A673 (cell line): ENCODE measurements at regions not wholly inside any gene's neighbourhood (a gene's known extent, or its start where the extent isn't known, plus 50 kb on each side); places are given as distances from the start of the nearest gene placed in this dataset.

Experiments
- BruUV-seq: library from RNA; stranded (reverse); fragments of 400-500 nt; replicated peaks from 2 replicates; lab custom pipeline; 2021; lab: Mats Ljungman, UMichigan
- CTCF ChIA-PET: fragments of 300-600 bp; sonication (Branson Sonifier 250); formaldehyde crosslinking; loops from one replicate; lab custom pipeline; 2022; ENCODE audit warnings: antibody characterized with exemption; lab: Charles Lee
- POLR2A ChIA-PET: fragments of 300-600 bp; sonication (Branson Sonifier 250); formaldehyde crosslinking; loops from one replicate; lab custom pipeline; 2022; ENCODE audit warnings: antibody characterized with exemption; ENCODE audit not compliant: low non-redundant PET; lab: Charles Lee
- DNase-seq: peaks from one replicate; pipeline ENCODE4 v3.0.0-alpha.2; 2015; ENCODE audit warnings: low spot score
- H3K27ac ChIP-seq: fragments of 200-600 bp; sonication (generic); 2 replicates; pipeline ENCODE4 v1.5.1; 2016; ENCODE audit warnings: mixed run types, low read depth, mild to moderate bottlenecking, mixed read lengths, antibody characterized with exemption, low read length; ENCODE audit not compliant: poor library complexity, severe bottlenecking
- H3K27me3 ChIP-seq: fragments of 200-600 bp; sonication (generic); replicated peaks from 2 replicates; pipeline ENCODE4 v1.6.1; 2017; ENCODE audit warnings: mixed run types, low read depth, mild to moderate bottlenecking, mixed read lengths, antibody characterized with exemption, low read length; ENCODE audit not compliant: insufficient read depth, poor library complexity
- H3K36me3 ChIP-seq: fragments of 200-600 bp; sonication (generic); 2 replicates; pipeline ENCODE4 v1.6.1; 2016; ENCODE audit warnings: mixed run types, mild to moderate bottlenecking, mixed read lengths, antibody characterized with exemption, low read length; ENCODE audit not compliant: insufficient read depth, poor library complexity, severe bottlenecking
- H3K4me1 ChIP-seq: fragments of 200-600 bp; sonication (generic); 2 replicates; pipeline ENCODE4 v1.6.1; 2017; ENCODE audit warnings: mixed run types, mild to moderate bottlenecking, mixed read lengths, antibody characterized with exemption, low read length; ENCODE audit not compliant: insufficient read depth, poor library complexity, severe bottlenecking
- H3K4me3 ChIP-seq: fragments of 200-600 bp; sonication (generic); 2 replicates; pipeline ENCODE4 v1.5.1; 2016; ENCODE audit warnings: low read depth, mixed run types, mild to moderate bottlenecking, mixed read lengths, low read length; ENCODE audit not compliant: poor library complexity, severe bottlenecking
- H3K9me3 ChIP-seq: fragments of 200-600 bp; sonication (generic); 2 replicates; pipeline ENCODE4 v1.6.1; 2016; ENCODE audit warnings: mixed run types, low read depth, mild to moderate bottlenecking, mixed read lengths, antibody characterized with exemption, low read length; ENCODE audit not compliant: poor library complexity, severe bottlenecking
- EZH2 ChIP-seq: fragments of 200-600 bp; sonication (generic); IDR thresholded peaks from 2 replicates; pipeline ENCODE4 v1.6.1; 2017; ENCODE audit warnings: borderline replicate concordance, low read depth, mild to moderate bottlenecking, mixed read lengths, antibody characterized with exemption, low read length; ENCODE audit not compliant: poor library complexity, severe bottlenecking
- intact Hi-C: fragments of 100-400 bp; cut with micrococcal nuclease; formaldehyde crosslinking; loops from one replicate; pipeline ENCODE4 v1.10.0; 2022; ENCODE audit not compliant: unreplicated experiment
- TF ChIP-seq, protein P1 (sequence below): fragments of 300-800, 200-600 bp; sonication (generic); conservative IDR thresholded peaks from 2 replicates; pipeline ENCODE4 v1.5.1; 2017; ENCODE audit warnings: low read depth, mild to moderate bottlenecking, antibody characterized with exemption, low read length, moderate library complexity, mixed read lengths

DNA sequence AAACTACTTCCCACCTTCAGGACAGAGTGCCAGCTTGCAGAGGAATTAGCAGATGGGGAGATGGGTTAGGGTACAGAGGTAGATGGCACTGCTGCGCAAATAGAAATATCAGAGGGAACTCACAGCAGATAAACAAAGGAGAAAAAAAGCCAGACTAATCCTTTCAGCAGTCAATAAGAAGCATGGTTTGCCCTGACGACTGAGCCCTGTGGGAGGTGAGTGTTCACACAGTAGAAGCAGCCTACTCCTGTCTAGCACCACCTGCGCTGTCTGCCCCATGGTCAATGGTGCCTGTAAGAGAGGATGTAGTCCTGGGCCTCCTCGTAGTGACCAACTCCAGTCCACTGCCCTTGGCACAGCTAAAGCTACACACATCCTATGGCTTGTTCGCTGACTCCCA is 174.1 kb downstream of the IBTK start:
- Histone ChIP-seq H3K36me3 (no peaks in the 10 kb centered on the region), H3K9me3 (no peaks in the 10 kb centered on the region), H3K27me3 (no peaks in the 10 kb centered on the region), H3K27ac (no peak overlapping the region), H3K4me1 (peaks cover 53% of the 10 kb centered on the region), H3K4me3 (no peak overlapping the region)
- POLR2A ChIA-PET, result no interaction called here
- intact Hi-C loops, result no loop called here
- TF ChIP-seq, protein P1, sequence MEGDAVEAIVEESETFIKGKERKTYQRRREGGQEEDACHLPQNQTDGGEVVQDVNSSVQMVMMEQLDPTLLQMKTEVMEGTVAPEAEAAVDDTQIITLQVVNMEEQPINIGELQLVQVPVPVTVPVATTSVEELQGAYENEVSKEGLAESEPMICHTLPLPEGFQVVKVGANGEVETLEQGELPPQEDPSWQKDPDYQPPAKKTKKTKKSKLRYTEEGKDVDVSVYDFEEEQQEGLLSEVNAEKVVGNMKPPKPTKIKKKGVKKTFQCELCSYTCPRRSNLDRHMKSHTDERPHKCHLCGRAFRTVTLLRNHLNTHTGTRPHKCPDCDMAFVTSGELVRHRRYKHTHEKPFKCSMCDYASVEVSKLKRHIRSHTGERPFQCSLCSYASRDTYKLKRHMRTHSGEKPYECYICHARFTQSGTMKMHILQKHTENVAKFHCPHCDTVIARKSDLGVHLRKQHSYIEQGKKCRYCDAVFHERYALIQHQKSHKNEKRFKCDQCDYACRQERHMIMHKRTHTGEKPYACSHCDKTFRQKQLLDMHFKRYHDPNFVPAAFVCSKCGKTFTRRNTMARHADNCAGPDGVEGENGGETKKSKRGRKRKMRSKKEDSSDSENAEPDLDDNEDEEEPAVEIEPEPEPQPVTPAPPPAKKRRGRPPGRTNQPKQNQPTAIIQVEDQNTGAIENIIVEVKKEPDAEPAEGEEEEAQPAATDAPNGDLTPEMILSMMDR, result 0 out of 2 replicates have a peak, but pooled peaks have one; percentile 13
- TF ChIP-seq EZH2, result no peak
- no peak for DNase-seq
- BruUV-seq, result no TSS peak
- CTCF ChIA-PET, result no interaction called here

DNA sequence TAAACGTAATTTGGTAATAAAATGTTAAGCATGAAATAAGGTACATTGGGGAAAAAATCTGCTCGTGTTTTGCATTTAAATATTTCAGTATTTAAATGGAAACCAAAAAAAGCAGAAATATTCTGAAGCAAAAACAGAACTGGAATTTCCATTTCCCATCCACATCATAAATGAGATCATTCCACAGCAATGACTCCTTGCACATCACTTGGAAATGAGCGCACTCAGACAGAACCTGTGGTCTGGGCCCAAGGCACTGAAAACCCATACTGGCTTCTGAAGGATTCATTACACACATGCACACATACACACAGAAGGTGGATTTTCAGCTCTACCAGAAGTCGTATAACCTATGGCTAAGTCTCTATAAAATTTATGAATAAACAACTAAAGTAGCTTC is 174.8 kb downstream of the IBTK start:
- Histone ChIP-seq H3K9me3 (no peaks in the 10 kb centered on the region), H3K36me3 (no peaks in the 10 kb centered on the region), H3K27ac (no peak overlapping the region), H3K4me1 (peaks cover 53% of the 10 kb centered on the region), H3K4me3 (no peak overlapping the region), H3K27me3 (no peaks in the 10 kb centered on the region)
- ChIA-PET POLR2A (no interaction called here), CTCF (interaction anchor here (1.0 to 1.1 kb wide), 2 partner anchors 12 to 13 kb away, joined by 3 to 4 read pairs; no protein-coding TSS in a partner anchor)
- TF ChIP-seq, protein P1, result no peak
- no peak for TF ChIP-seq EZH2
- intact Hi-C loops, result no loop called here
- BruUV-seq, result no TSS peak
- no peak for DNase-seq

DNA sequence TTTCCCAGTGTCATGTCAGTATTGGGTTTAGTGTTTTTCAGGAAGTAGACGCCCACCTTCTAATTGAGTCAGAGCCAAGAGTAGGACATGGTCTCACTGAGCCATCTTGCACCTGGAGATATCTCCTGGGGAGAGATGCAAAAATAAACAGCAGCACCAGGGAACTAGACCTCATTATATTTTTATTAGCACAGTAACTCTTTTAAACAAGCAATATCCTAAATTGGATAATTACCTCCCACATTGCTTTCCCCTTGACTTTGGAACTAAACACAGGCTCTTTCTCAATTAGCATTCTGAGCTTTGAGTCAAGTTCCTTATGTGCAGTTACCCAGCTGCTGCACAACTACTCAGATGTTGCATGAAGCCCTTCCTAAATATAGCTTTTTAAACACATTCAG is 175.4 kb downstream of the IBTK start:
- no peak for TF ChIP-seq EZH2
- TF ChIP-seq, protein P1, result no peak
- no peak overlapping the region for H3K27ac ChIP-seq
- intact Hi-C loops, result no loop called here
- ChIA-PET POLR2A (no interaction called here), CTCF (interaction anchor here (1.0 to 1.1 kb wide), 2 partner anchors 12 to 13 kb away, joined by 3 to 4 read pairs; no protein-coding TSS in a partner anchor)
- no peak overlapping the region for H3K4me3 ChIP-seq
- no peaks in the 10 kb centered on the region for H3K9me3 ChIP-seq
- no peaks in the 10 kb centered on the region for H3K27me3 ChIP-seq
- H3K4me1 ChIP-seq, result peaks cover 52% of the 10 kb centered on the region
- BruUV-seq, result no TSS peak
- peak; percentile 90 for DNase-seq
- H3K36me3 ChIP-seq, result no peaks in the 10 kb centered on the region
